K562 (cell line): ENCODE measurements at regions not wholly inside any gene's neighbourhood (a gene's known extent, or its start where the extent isn't known, plus 50 kb on each side); places are given as distances from the start of the nearest gene placed in this dataset.

Experiments
- DNMT1 ChIP-seq: fragments of 450-650 bp; IDR thresholded peaks from 2 replicates; pipeline ENCODE4 v1.6.1; 2016; ENCODE audit warnings: antibody characterized with exemption, mild to moderate bottlenecking
- FOXA3 ChIP-seq, 2 experiments: fragments of 450-650 bp in 1 of 2; sonication (generic) in 1 of 2; formaldehyde crosslinking; IDR thresholded peaks in 1 of 2; conservative IDR thresholded peaks in 1 of 2; 2 replicates each; pipeline versions ENCODE4 v1.4.0 to v1.8.0; 2020 to 2022; ENCODE audit warnings: mild to moderate bottlenecking in 2 of 2, missing genetic modification reagents in 1 of 2
- HDAC1 ChIP-seq, 2 experiments: fragments of 450-650 bp; IDR thresholded peaks; 2 replicates each; pipeline ENCODE4 v1.6.1; 2016 to 2017; ENCODE audit warnings: inconsistent platforms in 1 of 2, mild to moderate bottlenecking in 1 of 2, moderate library complexity in 1 of 2
- HMG20A ChIP-seq: fragments of 450-650 bp; formaldehyde crosslinking; conservative IDR thresholded peaks from 2 replicates; pipeline ENCODE4 v1.4.0; 2020; ENCODE audit warnings: mild to moderate bottlenecking, mixed read lengths
- HSF4 ChIP-seq: fragments of 250-450 bp; sonication (Bioruptor Pico); IDR thresholded peaks from 2 replicates; pipeline ENCODE4 v2.1.2; 2022; ENCODE audit warnings: mild to moderate bottlenecking, moderate library complexity, borderline replicate concordance
- SRSF3 ChIP-seq: fragments of 200-400 bp; formaldehyde crosslinking; IDR thresholded peaks from 2 replicates; pipeline ENCODE4 v1.6.1; 2016; ENCODE audit warnings: mild to moderate bottlenecking, low read length, moderate library complexity; ENCODE audit not compliant: insufficient read depth
- STAG1 ChIP-seq: sonication (generic); formaldehyde crosslinking; IDR thresholded peaks from 2 replicates; pipeline ENCODE4 v1.5.0; 2020; ENCODE audit warnings: missing genetic modification reagents, borderline replicate concordance
- ZNF212 ChIP-seq: fragments of 450-650 bp; formaldehyde crosslinking; IDR thresholded peaks from 2 replicates; pipeline ENCODE4 v1.4.0; 2020; ENCODE audit warnings: mild to moderate bottlenecking
- ZNF224 ChIP-seq: sonication (generic); formaldehyde crosslinking; IDR thresholded peaks from 2 replicates; pipeline ENCODE4 v1.8.0; 2022; ENCODE audit warnings: mild to moderate bottlenecking, missing genetic modification reagents
- ZNF232 ChIP-seq: sonication (generic); formaldehyde crosslinking; IDR thresholded peaks from 2 replicates; pipeline ENCODE4 v1.8.0; 2022; ENCODE audit warnings: mild to moderate bottlenecking, missing genetic modification reagents
- ZNF551 ChIP-seq: fragments of 250-450 bp; sonication (Bioruptor Pico); IDR thresholded peaks from 2 replicates; pipeline ENCODE4 v1.5.0; 2021; ENCODE audit warnings: mild to moderate bottlenecking, moderate library complexity
- ZZZ3 ChIP-seq: fragments of 450-650 bp; IDR thresholded peaks from 2 replicates; pipeline ENCODE4 v1.6.1; 2016; ENCODE audit warnings: antibody characterized with exemption, mild to moderate bottlenecking, moderate library complexity
- TF ChIP-seq, protein P1 (sequence below): sonication (generic); formaldehyde crosslinking; IDR thresholded peaks from 2 replicates; pipeline ENCODE4 v1.8.0; 2023; ENCODE audit warnings: mild to moderate bottlenecking, missing genetic modification reagents
- TF ChIP-seq, protein P2 (sequence below): fragments of 250-450 bp; sonication (Bioruptor Pico); IDR thresholded peaks from 2 replicates; pipeline ENCODE4 v1.5.0; 2021; ENCODE audit warnings: mild to moderate bottlenecking, borderline replicate concordance
- TF ChIP-seq, protein P3 (sequence below): fragments of 250-450 bp; sonication (Bioruptor Pico); IDR thresholded peaks from 2 replicates; pipeline ENCODE4 v1.8.0; 2022; ENCODE audit warnings: inconsistent platforms

DNA sequence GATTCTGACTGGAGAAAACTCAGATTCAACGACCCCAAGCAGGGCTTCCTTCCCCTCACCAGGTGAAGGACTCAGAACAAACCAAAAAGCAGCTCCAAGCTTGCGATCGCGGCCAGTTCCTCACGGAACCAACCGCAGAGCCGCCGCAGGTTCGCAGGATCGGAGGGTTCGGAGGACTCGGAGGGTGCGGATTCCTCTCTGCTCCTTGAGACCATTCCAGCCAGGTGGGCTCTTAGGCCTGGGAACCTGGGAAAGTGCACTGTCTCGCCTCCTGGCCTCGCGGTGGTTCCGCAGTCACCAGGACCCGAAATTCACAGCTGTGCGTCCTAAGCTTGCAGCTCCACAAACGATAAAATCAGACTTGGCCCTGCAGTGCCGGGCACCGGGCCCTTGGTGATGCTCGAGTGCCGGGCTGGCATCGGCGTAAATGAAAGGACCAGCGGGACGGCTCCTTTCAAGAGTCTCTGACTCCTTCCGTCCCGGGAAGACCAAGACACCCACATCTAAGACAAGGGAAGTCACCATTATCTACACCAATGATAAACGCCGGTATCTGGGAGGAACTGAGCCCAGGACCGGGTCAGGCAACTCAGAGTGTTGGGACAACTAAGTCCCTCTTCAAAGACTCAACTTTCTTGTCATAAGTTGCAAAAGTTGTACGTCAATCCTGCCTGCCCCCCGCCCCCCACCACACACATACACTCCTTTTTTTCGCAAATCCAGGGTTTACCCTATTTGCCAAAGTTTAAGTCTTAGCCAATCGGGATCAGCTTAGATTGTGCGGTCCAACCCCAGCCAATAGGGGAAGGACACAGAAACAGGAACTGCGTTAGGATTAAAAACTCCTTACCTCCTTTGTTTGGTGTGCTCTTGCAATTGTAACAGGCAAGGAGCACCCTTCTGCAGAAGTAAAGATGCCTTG, 69.8 kb upstream of the PRSS16 start (continued):
- TF ChIP-seq, protein P1, sequence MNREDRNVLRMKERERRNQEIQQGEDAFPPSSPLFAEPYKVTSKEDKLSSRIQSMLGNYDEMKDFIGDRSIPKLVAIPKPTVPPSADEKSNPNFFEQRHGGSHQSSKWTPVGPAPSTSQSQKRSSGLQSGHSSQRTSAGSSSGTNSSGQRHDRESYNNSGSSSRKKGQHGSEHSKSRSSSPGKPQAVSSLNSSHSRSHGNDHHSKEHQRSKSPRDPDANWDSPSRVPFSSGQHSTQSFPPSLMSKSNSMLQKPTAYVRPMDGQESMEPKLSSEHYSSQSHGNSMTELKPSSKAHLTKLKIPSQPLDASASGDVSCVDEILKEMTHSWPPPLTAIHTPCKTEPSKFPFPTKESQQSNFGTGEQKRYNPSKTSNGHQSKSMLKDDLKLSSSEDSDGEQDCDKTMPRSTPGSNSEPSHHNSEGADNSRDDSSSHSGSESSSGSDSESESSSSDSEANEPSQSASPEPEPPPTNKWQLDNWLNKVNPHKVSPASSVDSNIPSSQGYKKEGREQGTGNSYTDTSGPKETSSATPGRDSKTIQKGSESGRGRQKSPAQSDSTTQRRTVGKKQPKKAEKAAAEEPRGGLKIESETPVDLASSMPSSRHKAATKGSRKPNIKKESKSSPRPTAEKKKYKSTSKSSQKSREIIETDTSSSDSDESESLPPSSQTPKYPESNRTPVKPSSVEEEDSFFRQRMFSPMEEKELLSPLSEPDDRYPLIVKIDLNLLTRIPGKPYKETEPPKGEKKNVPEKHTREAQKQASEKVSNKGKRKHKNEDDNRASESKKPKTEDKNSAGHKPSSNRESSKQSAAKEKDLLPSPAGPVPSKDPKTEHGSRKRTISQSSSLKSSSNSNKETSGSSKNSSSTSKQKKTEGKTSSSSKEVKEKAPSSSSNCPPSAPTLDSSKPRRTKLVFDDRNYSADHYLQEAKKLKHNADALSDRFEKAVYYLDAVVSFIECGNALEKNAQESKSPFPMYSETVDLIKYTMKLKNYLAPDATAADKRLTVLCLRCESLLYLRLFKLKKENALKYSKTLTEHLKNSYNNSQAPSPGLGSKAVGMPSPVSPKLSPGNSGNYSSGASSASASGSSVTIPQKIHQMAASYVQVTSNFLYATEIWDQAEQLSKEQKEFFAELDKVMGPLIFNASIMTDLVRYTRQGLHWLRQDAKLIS (CRISPR knock-in tag) = no peak; the same call in 1 of the 2 replicates
- TF ChIP-seq HMG20A (CRISPR knock-in tag) (no peak), FOXA3 (CRISPR knock-in tag; conservative IDR thresholded peaks at IDR 0.05 in 1 of 2, IDR thresholded peaks at IDR 0.05 in 1 of 2) (no peak), DNMT1 (no peak), SRSF3 (no peak), ZNF232 (no peak), STAG1 (CRISPR knock-in tag) (no peak), HDAC1 (IDR thresholded peaks at IDR 0.05) (no peak), ZZZ3 (no peak), ZNF212 (CRISPR knock-in tag) (no peak), ZNF551 (CRISPR knock-in tag) (no peak), HSF4 (CRISPR knock-in tag) (no peak), ZNF224 (CRISPR knock-in tag) (no peak)
- TF ChIP-seq, protein P2, sequence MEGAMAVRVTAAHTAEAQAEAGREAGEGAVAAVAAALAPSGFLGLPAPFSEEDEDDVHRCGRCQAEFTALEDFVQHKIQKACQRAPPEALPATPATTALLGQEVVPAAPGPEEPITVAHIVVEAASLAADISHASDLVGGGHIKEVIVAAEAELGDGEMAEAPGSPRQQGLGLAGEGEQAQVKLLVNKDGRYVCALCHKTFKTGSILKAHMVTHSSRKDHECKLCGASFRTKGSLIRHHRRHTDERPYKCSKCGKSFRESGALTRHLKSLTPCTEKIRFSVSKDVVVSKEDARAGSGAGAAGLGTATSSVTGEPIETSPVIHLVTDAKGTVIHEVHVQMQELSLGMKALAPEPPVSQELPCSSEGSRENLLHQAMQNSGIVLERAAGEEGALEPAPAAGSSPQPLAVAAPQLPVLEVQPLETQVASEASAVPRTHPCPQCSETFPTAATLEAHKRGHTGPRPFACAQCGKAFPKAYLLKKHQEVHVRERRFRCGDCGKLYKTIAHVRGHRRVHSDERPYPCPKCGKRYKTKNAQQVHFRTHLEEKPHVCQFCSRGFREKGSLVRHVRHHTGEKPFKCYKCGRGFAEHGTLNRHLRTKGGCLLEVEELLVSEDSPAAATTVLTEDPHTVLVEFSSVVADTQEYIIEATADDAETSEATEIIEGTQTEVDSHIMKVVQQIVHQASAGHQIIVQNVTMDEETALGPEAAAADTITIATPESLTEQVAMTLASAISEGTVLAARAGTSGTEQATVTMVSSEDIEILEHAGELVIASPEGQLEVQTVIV (CRISPR knock-in tag) = no peak
- TF ChIP-seq, protein P3, sequence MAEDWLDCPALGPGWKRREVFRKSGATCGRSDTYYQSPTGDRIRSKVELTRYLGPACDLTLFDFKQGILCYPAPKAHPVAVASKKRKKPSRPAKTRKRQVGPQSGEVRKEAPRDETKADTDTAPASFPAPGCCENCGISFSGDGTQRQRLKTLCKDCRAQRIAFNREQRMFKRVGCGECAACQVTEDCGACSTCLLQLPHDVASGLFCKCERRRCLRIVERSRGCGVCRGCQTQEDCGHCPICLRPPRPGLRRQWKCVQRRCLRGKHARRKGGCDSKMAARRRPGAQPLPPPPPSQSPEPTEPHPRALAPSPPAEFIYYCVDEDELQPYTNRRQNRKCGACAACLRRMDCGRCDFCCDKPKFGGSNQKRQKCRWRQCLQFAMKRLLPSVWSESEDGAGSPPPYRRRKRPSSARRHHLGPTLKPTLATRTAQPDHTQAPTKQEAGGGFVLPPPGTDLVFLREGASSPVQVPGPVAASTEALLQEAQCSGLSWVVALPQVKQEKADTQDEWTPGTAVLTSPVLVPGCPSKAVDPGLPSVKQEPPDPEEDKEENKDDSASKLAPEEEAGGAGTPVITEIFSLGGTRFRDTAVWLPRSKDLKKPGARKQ (CRISPR knock-in tag) = no peak; the same call in 1 of the 2 replicates
